NCI-H2227 treated with DMSO at 0.1 percent for 48 hours (cell line): ENCODE measurements at regions not wholly inside any gene's neighbourhood (a gene's known extent, or its start where the extent isn't known, plus 50 kb on each side); places are given as distances from the start of the nearest gene placed in this dataset.

Experiments
- DNase-seq: peaks from one replicate; lab custom pipeline; 2025; lab: John Stamatoyannopoulos, UW

DNA sequence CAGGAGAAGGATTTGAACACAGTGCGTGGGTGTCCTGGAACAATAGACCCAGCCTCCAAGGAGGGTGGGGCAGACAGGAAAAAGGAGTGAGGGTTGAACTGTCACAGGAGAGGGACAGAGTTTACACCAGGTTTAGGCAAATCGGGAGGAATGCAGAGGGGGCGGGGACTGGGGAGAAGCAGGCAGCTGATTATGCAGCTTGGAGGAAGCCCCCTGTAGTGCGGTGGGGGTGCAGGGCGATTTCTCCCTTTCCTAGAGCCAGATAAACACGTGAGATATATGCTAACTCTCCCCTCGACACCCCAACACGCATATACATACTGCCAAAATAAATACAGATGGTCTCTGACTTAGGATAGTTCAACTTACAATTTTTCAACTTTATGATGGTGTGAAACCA, 108.6 kb upstream of the PRR20G start:
- DNase-seq: no peak

DNA sequence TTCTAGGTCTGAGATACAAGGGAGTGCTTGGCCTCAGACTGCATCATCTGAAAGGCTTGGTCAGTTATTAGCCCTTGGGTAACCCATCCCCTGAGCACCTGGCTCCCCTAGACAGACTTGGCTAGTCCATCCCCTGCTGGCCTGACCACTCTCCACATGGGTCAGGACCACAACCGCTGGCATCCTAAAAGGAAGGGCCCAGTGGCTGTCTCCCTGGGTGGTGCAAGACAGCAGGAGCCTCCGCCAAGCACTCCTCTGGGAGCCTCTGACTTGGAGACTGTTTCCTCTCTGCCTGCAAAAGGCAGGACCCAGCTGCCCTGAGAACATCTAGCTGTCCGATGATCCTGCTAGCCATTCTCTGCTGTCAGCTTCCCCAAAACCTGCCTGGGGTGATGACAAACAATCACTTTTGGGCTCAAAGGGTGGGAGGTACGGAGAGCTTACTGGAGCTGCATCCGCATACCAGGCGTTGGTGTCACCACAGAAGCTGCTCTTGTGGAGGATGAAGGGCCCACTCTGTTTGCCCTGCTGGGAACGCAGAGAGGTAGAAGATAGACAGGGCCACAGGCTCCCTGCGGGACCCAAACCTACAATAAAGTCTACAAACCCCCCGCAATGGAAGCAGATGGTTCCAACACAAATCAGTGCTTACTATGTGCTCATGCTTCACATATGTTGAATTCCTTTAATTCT, 108.0 kb upstream of the PRR20G start:
- no peak for DNase-seq

DNA sequence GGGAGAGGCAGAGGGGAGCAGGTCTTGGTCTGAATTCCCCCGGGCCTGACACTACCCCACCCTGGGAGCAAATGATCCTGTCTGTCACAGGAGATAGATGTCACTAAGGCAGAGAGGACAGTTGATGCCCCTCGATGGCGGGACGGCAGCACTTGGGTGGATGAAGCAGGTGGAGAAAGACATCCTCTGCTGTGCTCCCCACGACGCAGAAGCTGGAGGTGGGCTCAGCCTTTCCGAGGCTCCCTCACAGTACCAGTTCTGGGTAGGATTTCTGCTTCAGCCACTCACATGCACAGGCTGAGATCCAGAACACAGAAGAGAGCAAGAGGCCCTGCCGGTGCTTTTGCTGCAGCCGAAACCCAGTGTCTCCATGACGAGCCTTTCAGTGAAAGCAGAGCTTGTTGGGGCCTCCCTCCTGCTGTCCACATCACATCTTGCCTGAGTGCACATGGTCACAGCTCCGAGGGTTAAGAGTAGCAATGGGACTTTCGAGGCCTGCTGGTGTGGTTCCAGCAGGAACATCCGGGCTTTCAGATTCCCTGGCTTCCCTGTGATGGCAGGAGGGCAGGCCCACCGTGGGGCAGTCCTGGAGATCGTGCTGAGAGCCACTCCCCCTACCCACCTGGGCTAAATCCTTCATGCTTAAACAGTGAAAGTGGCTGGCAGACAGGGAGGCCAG, 107.3 kb upstream of the PRR20G start:
- no peak for DNase-seq

DNA sequence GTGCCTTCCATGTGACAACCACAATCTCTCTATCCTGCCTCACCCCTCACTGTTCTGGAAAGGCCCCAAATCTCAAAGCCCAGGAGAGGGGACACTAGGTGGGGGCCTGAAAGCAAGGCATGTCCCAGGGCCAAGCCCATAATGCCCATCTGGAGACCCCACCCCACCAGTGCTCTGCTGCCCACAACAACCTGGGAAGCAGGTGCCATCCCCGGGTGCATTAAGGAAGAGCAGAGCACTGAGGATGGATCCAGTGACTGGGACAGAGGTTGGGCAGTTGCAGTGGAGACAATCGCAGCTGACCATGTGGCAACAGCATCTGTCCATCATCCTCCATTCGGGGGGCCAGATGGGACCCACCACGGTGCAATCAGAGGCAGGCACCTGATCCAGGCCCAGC, 106.2 kb upstream of the PRR20G start:
- DNase-seq: no peak

DNA sequence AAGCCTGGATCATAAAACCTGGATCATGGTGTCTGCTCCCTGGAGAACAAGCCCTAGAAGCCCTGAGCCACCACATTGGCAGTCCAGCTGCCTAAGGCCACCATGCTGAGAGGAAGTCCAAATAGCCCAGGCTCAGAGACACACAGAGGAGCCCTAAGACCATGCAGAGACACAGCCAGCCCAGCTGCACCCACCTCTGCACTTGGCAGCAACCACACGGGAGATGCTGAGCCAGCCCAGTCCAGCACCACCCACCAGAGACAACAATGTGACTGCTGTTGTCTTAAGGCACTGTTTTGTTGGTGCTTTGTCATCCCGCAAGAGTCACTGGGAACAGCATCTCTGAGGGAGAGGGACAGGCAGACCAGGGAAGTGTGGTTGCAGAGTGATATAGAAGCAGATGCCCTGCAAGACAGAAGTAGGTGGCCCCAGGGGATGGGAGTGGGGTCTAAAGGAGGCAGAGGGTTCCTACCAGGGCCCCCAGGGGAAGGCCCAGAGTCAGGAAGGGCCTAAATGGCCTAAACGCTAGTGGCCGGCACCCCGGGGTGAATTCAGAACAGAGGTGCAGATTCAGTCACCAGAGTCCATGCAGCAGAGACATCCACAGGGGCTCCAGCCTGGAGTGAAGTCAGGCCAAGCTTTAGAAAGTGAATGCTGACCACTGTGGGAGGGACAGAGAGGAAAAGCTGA, 105.4 kb upstream of the PRR20G start:
- no peak for DNase-seq

DNA sequence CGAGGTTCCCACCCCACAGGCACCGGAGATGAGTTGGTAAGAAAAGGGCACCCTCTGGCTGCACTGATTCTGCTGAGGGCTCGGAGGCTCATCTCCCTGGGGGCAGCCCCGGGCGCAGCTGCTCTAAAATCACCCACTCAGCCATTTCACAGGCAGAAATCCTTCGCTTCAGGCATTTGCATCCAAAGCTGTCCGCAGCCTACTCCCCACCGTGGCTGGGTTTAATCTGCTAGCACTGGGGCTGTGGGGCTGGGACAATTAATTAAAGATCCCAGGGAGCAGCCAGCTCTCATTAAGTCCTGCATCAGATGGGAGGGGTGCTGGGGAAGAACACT, 104.3 kb upstream of the PRR20G start:
- DNase-seq: no peak

DNA sequence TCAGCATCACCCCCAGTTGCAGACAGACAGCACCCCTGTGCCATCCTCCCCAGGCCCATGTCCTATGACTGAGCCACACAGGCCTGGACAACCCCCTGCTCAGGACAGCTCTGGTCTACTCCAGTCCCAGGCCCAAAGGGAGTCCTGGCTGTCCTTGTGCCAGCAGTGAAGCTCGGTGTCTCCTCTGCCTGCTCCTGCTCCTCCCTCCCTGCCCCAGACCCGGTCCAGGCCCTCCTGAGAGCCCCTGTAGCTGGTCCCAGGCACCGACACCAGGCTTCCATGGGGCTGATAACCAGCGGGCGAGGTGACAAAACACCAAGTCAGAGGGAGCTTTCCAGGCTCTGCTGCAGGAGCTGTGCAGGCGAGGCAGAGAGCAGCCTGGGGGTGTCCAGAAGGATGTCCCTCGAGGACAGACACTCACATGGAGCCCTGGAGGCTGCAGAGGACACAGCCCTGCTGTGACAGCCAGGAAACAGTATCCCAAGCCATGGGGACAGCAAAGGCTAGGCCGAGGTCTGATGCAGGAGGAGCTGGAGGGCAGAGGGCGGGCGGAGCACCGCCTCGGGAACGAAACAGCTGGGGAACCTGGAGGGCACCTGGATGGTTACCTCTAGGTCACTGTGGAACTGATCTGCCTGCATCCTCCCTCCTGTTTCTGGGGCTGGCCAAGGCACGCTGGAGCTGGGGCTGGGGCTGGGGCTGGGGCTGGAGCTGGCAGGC, 103.8 kb upstream of the PRR20G start:
- no peak for DNase-seq

DNA sequence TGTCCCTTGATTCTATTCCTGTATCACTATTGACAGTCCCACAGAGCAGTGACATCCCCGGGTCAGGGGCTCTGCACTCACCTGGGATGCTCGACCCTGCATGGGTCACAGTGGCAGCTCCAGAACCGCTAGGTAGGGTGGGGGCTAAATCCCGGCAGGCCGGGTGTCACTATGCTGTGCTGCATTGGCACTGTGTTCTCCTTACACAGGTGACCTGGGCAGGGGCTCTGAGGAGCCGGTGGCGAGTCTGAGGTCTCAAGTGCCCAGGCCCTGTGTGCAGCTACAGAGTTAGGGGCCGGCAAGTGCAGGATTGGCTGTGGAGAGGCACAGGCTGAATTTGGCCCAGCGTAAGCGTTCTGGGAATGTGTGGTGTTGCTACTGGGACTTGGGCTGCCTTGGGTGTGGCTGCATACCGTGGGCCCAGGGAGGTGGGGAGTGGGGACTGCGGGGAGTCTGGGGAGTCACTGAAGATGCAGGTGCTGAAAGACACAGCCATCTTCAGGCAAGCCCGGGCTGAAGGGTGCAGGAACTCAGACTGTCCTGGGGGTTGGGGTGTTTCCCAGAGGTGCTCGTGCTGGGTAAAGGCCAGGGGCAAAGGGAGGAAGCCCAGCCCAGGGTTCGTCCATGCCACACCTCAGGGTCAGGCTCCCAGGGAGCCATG, 102.6 kb upstream of the PRR20G start:
- no peak for DNase-seq

DNA sequence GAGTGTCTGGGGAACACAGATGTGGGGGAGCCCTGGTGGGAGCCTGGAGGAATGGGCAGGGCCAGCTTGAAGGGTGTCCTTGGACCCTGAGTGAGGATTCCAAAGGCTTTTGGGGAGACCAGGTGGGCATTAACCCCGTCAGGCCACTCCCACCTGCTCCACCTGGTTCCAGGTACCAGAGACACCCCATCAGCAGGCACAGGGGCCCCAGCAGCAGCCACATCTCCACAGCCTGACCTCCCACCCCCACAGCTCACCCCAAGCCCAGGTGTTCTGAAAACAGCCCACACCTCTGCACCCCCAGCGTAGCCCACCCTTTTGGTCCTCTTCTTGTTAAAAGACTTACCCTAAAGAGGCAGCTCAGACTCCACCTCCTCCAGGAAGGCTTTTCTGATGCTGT, 102.1 kb upstream of the PRR20G start:
- no peak for DNase-seq

DNA sequence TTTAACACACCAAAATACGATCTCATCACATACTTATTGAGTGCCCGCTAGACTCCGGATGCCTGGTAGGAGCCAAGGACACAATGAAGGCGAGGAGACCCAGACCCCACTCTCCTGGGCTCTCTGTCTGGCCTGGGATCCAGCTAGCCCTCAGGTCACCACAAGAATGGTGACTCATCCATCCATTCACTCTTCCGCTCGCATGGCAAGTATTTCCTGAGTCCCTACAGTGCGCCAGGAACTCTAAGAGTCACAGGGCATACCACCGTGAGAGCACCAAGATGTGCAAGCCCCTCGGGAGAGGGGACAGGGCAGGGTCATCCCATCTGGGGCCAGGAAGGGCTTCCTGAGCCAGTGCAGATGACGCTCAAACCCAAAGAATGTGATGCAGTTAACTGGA, 101.6 kb upstream of the PRR20G start:
- no peak for DNase-seq

DNA sequence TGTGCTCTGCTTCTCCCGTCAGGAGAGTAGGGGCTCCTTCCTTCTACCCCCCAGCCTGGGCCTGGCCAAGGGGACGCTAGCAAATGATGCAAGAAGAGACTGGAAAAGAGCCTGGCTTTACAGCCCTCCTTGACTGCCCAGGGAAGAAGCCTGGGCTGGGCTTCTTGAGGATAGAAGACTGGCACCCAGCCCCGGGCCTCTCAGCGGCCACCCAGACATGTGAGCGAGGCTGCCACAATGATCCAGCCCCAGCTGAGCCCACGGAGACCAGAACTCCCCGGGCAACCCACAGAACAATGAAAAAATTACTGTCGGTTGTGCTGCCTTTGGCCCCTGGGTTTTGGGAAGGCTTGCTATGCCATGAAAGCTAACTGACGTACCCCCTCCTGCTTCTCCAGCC, 100.6 kb upstream of the PRR20G start:
- no peak for DNase-seq

DNA sequence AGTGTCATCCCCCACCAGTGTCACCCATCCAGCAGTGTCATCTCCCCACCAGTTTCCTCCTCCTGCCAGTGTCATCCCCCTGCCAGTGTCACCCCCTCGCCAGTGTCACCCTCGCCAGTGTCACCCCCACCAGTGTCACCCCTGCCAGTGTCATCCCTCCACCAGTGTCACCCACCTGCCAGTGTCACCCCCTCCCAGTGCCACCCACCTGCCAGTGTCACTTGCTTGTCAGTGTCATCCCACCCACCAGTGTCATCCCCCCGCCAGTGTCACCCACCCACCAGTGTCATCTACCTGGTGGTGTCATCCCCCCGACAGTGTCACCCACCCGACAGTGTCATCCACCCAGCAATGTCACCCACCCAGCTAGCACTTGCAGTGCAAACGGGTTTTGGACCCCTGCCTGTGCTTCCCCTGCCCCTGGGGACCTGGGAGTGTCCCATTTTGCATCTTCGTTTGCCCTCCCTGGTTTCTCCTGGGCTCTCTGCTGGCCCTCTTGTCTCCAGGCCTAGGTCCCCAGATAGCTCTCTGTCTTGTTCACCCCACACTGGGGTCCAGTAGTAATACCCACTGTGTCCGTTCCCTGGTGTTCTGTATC, 99.8 kb upstream of the PRR20G start:
- DNase-seq: no peak

DNA sequence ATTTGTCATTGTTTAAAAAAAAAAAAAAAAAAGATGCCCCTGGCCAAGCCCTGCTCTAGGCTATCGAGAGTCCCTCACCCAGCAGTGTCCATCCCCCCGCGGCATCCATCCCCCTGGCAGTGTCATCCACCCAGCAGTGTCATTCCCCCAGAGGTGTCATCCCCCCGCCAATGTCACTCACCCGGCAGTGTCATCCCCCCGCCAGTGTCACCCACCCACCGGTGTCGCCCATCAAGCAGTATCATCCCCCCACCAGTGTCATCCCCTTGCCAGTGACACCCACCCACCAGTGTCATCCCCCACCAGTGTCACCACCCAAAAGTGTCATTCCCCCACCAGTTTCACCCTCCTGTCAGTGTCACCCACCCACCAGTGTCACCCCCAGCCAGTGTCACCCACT, 99.3 kb upstream of the PRR20G start:
- DNase-seq: no peak

DNA sequence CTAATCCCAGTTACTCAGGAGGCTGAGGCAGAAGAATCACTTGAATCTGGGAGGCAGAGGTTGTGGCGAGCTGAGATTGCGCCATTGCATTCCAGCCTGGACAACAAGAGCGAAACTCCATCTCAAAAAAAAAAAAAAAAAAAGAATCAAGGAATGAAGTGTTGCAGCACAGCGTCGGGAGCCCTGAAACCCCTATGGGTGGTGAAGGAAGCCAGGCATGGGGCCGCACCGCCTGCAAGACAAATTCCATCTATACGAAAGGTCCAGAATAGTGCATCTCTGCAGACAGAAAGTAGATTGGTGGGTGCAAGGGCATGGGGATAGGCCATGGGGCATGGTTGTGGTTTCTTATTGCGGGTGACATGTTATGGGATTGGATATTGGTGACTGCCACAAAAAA, 98.6 kb upstream of the PRR20G start:
- no peak for DNase-seq

DNA sequence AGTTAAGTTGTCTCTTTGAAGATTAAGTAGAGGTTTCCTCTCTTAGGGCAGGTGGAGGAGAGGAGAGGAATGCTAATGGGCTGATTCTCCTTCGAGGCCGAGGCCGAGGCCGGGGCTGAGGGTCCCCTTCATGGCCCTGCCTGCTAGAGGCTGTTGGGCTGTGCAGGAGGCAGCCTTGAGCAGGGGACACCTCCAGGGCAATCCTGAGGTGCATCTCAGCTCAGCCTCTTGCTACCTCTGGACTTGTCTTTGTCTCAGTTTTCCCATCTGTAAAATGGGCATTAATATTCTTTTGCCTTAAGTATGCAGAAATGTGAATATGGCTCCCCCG, 97.7 kb upstream of the PRR20G start:
- DNase-seq: no peak

DNA sequence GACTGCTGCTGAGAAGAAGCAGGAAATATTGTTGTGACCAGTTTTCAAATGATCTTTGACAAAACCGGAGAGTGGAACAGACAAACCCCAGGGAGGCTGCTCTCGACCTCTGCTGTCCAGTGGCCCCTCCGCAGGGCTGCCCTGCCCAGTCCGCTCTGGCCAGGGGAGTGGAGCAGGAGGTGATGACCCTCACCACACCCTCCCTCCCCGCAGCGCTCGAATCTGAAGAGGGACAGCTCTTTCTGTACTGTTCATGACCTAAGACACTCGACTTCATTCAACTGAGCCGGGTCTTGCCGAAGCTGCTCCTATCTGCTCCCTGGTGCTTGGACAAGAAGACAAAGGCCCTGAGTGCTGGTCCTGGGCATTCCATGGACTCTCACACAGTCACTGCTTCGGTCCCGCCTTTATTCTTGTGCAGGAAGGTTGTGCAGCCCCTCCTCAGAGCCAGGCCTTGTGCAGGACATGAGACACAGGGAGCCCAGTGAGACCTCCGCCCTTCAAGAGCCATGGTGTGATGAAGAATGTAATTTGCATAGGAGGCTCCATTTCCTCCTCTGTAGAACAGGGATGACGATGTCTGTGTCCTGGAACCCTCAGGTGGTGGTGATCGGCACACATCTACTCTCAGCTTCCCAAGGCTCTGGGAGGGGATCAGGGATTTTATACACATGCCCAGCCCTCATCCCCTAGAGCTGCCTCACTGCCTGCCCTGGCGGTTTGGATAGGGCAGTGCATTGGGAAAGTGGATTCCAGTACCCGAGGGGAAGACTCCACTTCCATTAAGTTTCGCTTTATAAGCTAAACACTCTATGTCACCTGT, 97.1 kb upstream of the PRR20G start:
- DNase-seq: no peak

DNA sequence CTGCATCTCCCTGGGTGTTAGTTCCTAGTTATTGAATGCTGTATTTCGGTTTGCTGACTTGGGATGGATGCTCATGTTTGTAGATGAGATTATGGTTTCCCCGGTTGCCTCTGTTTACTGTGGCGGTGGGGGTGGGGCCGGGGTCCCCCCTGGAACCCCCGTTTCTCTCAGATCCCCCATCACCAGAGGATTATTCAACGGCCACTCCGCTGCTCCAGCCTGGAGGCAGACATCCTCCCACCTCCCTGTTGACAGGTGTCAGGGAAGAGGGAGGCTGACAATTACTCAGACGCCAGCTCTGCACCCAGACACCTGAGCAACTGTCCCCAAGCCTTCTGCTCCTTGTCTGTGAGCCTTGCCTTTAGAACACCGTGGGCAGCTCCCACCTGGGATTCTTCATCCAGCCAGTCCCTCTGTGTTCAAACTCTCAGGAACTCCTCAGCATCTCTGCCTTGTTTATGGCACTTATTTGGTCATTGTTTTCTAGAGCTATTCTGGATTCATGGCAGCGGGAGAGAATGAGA, 95.9 kb upstream of the PRR20G start:
- DNase-seq: no peak

DNA sequence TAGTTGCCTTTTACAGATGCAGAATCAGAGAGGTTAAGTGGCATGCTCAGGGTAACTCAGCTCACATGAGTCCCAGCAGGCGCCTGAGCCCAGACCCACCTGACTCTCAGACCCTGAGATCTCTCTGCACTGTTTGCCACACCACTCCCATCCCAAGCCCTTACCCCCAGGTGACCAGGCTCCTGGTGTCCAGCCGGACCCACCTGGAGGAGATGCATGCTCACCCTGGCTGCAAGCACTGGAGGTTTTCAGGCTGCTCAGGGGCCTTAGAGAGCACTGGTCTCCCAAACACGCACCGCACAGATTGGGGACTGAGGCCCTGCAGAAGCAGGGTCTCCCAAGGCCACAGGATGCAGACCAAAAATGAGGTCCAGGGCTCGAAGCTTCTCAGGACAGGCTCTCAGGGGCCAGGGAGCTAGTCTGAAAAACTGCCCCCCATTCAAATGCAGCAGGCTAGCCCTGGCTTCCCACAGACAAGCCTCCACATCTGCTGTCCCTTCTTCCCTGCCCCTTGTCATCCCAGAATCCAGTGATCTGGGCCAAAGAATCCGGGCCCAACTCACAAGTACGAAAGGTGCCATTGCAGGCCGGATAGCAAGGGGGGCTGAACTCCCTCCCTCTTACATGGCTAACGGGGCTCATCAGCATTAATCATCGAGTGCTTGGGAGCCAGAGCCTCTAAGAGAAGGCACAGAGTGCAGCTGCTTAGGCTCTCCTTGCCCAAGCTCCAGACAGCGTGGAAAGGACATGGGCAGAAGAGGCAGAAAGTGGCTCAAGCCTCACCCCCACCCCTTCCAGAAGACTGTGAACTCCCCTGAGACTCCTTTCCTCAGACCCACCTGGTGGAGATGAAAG, 90.2 kb upstream of the PRR20G start:
- no peak for DNase-seq

DNA sequence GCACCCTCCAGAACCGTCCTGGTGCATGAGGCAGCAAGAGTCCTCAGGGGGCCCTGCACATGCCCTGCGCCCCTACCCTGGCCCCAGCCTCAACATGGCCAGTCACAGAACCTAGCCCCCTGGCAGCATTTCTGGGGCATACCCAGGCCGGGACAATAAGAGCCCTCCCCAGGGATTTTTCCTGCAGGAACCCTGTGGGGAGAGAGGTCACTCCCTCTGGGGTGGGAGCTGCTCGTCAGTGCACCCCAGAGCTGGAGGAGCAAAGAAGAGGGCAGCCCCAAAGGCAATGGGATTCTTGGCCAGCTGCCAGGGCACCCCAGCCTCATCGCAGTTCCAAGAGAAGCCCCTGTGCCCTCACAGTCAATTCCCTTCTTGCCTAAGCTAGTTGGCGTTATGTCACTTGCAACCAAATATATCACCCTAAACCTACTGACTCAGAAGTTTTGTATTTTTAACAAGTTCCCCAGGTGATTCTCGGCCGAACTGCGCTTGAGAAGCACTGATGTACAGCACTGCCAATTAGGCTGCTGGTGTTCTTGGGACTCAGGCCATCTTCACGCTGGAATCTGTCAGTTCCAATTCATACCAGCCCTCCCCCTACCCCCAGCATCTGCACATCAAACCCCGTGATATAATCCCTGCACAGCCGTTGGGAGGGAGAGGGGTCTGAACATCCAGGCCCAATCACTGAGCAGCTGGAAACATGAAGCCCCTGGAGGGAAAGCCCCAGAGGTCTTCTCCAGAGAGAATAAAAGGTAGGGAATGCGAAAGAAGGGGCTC, 87.5 kb upstream of the PRR20G start:
- no peak for DNase-seq
